OCI-LY3 (cell line): ENCODE measurements at regions not wholly inside any gene's neighbourhood (a gene's known extent, or its start where the extent isn't known, plus 50 kb on each side); places are given as distances from the start of the nearest gene placed in this dataset.

ENCODE experiments used
- H2AFZ ChIP-seq: fragments of 200-600, 300-600 bp; shearing (Covaris generic); 2 replicates; pipeline ENCODE4 v1.6.0; 2014; ENCODE audit warnings: antibody characterized with exemption, low read depth, low read length
- H3K27ac ChIP-seq: fragments of 200-600, 300-600 bp; sonication (generic); 2 replicates; pipeline ENCODE4 v1.5.1; 2014; ENCODE audit warnings: mild to moderate bottlenecking, low read length, moderate library complexity, mixed read lengths
- H3K27me3 ChIP-seq: fragments of 200-600, 300-600 bp; sonication (generic); 2 replicates; pipeline ENCODE4 v1.6.1; 2014; ENCODE audit warnings: low read depth, low read length, mixed read lengths
- H3K36me3 ChIP-seq: fragments of 200-600, 300-600 bp; sonication (generic); replicated peaks from 2 replicates; pipeline ENCODE3; 2014; ENCODE audit warnings: low read depth, low read length, mixed read lengths
- H3K4me1 ChIP-seq: fragments of 300-600, 200-600 bp; sonication (generic); 2 replicates; pipeline ENCODE4 v1.6.1; 2014; ENCODE audit warnings: low read length, mixed read lengths
- H3K4me2 ChIP-seq: fragments of 200-600, 300-600 bp; sonication (generic); 2 replicates; pipeline ENCODE4 v1.6.1; 2014; ENCODE audit warnings: low read length, mixed read lengths
- H3K4me3 ChIP-seq: fragments of 300-600, 200-600 bp; sonication (generic); 2 replicates; pipeline ENCODE4 v1.5.1; 2014; ENCODE audit warnings: antibody characterized with exemption, mild to moderate bottlenecking, low read length, moderate library complexity
- H3K79me2 ChIP-seq: fragments of 300-600, 200-600 bp; shearing (Covaris generic); 2 replicates; pipeline ENCODE4 v1.6.1; 2014; ENCODE audit warnings: mild to moderate bottlenecking, low read length, mixed read lengths
- H3K9ac ChIP-seq: fragments of 300-600, 200-600 bp; shearing (Covaris generic); 2 replicates; pipeline ENCODE4 v1.6.0; 2014; ENCODE audit warnings: mild to moderate bottlenecking, low read length, moderate library complexity
- H3K9me3 ChIP-seq: fragments of 200-600, 300-600 bp; shearing (Covaris generic); 2 replicates; pipeline ENCODE4 v1.6.1; 2014; ENCODE audit warnings: low read length, mixed read lengths; ENCODE audit not compliant: insufficient read depth
- H4K20me1 ChIP-seq: fragments of 200-600, 300-600 bp; sonication (generic); 2 replicates; pipeline ENCODE4 v1.6.1; 2016; ENCODE audit warnings: low read length, mixed read lengths; ENCODE audit not compliant: insufficient read depth
- CTCF ChIP-seq: fragments of 200-600, 300-600 bp; sonication (generic); IDR thresholded peaks from 2 replicates; pipeline ENCODE4 v1.5.1; 2014; ENCODE audit warnings: antibody characterized with exemption, low read length, low read depth
- EZH2phosphoT487 ChIP-seq: fragments of 200-600 bp; shearing (Covaris generic); IDR thresholded peaks from 2 replicates; pipeline ENCODE4 v1.6.1; 2018; ENCODE audit warnings: antibody characterized with exemption, mixed run types, low read depth

GRCh38 chr2:180111901-180112300 is 104.8 kb upstream of the CWC22 start:
- H3K79me2 ChIP-seq, result no peaks in the 10 kb centered on the region
- no peak for TF ChIP-seq EZH2phosphoT487
- TF ChIP-seq CTCF, result no peak
- no peak overlapping the region for H3K9ac ChIP-seq
- H2AFZ ChIP-seq, result no peak overlapping the region
- H3K27ac ChIP-seq, result no peak overlapping the region
- H4K20me1 ChIP-seq, result no peaks in the 10 kb centered on the region
- H3K27me3 ChIP-seq, result no peaks in the 10 kb centered on the region
- H3K4me3 ChIP-seq, result no peak overlapping the region
- no peaks in the 10 kb centered on the region for H3K4me1 ChIP-seq
- no peaks in the 10 kb centered on the region for H3K9me3 ChIP-seq
- no peaks in the 10 kb centered on the region for H3K36me3 ChIP-seq
- H3K4me2 ChIP-seq, result no peak overlapping the region

- no peak for TF ChIP-seq CTCF
- no peak for TF ChIP-seq EZH2phosphoT487
- no peaks in the 10 kb centered on the region for H3K79me2 ChIP-seq
- no peaks in the 10 kb centered on the region for H4K20me1 ChIP-seq
- no peak overlapping the region for H3K27ac ChIP-seq
- no peak overlapping the region for H3K4me3 ChIP-seq
- no peak overlapping the region for H3K4me2 ChIP-seq
- H3K9ac ChIP-seq, result no peak overlapping the region
- no peaks in the 10 kb centered on the region for H3K4me1 ChIP-seq
- H3K27me3 ChIP-seq, result no peaks in the 10 kb centered on the region
- H2AFZ ChIP-seq, result no peak overlapping the region
- H3K36me3 ChIP-seq, result no peaks in the 10 kb centered on the region
- H3K9me3 ChIP-seq, result no peaks in the 10 kb centered on the region
Measured at GRCh38 chr2:180110469-180110868, 103.4 kb upstream of the CWC22 start.

GRCh38 chr2:180101846-180102245 is 94.7 kb upstream of the CWC22 start:
- H3K4me3 ChIP-seq, result no peak overlapping the region
- TF ChIP-seq CTCF, result no peak
- no peak for TF ChIP-seq EZH2phosphoT487
- no peak overlapping the region for H3K27ac ChIP-seq

GRCh38 chr2:180099308-180099707 is 92.2 kb upstream of the CWC22 start:
- Histone ChIP-seq H3K4me3 (no peak overlapping the region), H3K36me3 (no peaks in the 10 kb centered on the region), H3K27ac (no peak overlapping the region), H3K4me1 (no peaks in the 10 kb centered on the region), H2AFZ (no peak overlapping the region), H3K4me2 (no peak overlapping the region), H3K9me3 (no peaks in the 10 kb centered on the region), H3K9ac (no peak overlapping the region), H3K27me3 (no peaks in the 10 kb centered on the region), H4K20me1 (no peaks in the 10 kb centered on the region), H3K79me2 (no peaks in the 10 kb centered on the region)
- TF ChIP-seq EZH2phosphoT487 (no peak), CTCF (no peak)

More at GRCh38 chr2:180101846-180102245, 94.7 kb upstream of the CWC22 start:
- Histone ChIP-seq H3K36me3 (no peaks in the 10 kb centered on the region), H3K4me2 (no peak overlapping the region), H2AFZ (no peak overlapping the region), H3K4me1 (no peaks in the 10 kb centered on the region), H3K79me2 (no peaks in the 10 kb centered on the region), H3K27me3 (no peaks in the 10 kb centered on the region), H3K9me3 (no peaks in the 10 kb centered on the region), H4K20me1 (no peaks in the 10 kb centered on the region), H3K9ac (no peak overlapping the region)
